Lung microvascular endothelial cell (primary cell): ENCODE measurements at regions not wholly inside any gene's neighbourhood (a gene's known extent, or its start where the extent isn't known, plus 50 kb on each side); places are given as distances from the start of the nearest gene placed in this dataset.

ENCODE experiments used
- DNase-seq, 2 donors: peaks; one replicate each; pipeline versions ENCODE4 v3.0.0 to v3.0.0-alpha.2; 2010; ENCODE audit warnings: low read depth in 2 of 2

DNA sequence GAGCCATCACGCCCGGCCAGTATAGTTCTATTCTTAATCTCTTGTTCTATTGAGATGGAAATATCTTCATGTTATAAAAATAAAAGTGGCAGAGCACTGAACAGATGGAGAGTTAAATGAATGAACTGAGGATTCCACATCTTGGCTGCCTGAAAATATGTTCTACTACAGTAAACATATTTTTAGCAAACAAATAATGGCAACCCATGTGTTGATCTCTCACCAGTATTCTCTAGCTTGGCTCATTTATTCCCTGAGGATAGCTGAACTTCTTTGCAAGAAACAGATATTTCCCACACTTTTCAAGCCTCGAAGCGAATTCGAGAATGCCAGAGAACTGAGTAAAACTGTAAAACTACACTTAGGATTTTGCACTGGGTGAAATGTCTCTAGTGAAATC lies 58.9 kb downstream of the DIRAS3 start:
- DNase-seq: no peak

DNA sequence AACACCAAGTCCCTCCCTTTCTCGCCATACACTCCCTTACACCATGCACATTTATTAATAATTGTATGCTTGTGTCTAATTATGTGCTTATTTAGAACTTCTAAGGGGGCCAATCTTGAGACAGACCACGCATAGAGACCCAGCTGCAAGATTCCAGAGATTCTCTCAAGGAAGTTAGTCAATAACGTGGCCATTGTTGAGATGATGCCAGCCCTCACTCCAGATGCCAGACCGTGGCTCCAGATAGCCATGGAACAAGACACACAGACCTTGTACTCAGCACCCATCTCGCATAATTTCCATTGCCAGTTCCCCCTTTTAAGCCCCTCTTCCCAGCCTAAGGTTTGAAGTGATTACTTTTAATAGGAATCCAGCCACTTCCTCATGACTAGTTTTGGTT lies 62.4 kb downstream of the DIRAS3 start:
- no peak for DNase-seq

DNA sequence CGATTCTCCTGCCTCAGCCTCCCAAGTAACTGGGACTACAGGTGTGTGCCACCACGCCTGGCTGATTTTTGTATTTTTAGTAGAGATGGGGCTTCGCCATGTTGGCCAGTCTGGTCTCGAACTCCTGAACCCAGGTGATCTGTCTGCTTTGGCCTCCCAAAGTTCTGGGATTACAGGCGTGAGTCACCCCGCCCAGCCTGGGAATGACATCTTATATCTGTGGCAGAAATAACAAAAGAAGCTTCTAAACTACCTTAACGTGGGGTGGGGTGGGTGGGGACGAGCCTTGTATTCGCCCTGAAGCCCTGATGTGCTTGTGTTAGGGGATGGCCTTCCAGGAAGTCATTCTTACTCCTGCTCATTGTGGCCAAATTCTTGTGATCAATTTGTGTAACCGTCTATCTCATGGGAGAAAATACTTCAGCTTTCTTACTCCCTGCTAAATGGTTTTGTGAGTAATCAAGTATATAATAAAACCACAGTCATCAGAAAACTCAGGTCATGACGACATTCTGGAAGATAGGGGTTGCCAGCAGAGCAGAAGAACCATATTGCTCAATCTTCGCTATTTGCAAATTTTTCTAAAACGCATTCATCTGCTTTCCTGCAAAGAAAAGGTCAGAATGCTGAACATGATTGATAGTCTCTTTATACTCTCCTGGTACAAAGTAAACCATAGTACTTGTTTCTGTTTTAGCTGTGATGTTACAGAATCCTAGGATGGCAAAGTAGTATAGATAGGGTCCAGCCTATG lies 63.2 kb downstream of the DIRAS3 start:
- DNase-seq: peak in 1 of 2 donors; percentile 14

DNA sequence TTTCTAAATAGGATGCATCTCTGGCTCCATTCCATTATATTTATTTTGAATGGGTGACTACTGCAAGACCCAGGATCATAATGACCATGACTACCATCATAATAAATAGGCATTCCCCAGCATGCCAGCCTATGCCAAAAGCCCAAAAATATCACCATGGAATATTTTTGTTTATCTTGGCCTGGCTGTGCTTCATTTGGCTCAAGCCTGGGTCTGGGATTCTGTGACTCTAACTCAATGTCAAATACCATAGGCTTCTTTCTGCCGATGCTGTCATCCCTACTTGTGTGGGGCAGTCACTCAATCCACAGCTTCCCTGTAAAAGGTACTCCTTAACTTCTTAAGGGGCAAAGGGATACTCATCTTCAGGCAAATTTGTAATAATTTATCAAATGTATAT lies 66.6 kb downstream of the DIRAS3 start:
- DNase-seq: peak in 1 of 2 donors; percentile 61

DNA sequence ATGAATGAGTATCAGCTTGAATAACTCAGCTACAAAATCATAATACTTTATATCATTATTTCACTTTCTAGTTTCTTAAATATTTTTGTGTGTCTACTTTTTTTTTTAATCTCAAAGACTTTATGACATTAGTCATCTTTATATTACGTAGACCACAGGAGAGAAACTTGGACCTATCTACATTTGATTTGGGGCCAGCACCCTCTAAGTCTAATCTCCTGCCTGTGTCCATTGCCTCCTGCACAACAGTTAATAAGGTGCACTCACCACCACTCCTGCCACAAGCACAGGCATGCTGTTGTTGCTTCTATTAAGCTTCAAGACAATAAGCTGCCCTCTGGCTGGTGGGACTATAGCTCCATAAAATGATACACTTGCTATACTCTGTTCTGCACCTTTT lies 70.4 kb downstream of the DIRAS3 start:
- DNase-seq: no peak

DNA sequence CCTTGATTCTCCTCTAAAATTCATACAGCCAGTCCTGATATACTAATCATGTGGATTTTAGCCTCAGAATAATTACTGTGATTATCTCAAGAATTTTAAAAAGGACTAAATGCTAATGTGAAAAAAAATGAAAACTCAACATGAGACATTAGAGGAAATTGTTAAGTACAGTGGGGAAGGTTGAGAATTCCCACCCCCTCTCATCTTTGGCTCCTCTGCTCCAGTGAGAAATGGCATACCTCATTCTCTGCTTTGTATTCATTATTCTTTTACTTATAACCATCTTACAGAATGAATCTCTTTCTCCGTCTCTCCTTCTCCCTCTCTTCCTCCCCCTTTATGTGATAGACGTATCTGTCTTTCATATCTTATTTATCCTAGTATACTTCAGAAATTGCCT lies 70.9 kb downstream of the DIRAS3 start:
- no peak for DNase-seq

DNA sequence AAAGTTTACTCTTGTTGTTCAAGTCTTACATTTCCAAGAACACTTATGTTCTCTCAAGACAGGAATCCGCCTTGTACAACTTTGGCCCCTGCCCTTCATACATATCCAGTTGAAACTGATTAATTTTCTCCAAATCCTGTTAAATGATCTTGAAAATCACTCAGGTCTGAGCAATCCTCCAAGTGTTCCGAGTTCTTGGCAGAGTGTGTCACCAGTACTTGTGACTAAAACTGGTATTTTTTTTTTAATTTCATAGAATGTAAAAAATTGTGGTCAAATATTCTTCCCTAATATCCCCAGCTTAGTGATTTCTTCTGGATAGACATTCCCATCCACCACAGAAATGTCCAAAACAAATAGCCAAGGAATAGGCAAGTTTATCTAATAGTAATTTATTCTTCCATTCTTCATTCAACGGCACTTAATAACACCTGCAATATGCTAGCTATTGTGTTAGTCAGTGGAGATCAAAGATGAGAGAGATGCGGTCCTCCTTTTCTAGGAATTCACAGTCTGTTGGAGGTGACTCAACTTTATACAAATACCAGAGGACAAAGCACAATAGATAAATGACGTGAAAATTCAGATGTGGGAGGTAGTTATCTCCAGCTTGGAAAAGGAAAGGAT lies 71.4 kb downstream of the DIRAS3 start:
- peak; percentile 25 to 70 for DNase-seq

DNA sequence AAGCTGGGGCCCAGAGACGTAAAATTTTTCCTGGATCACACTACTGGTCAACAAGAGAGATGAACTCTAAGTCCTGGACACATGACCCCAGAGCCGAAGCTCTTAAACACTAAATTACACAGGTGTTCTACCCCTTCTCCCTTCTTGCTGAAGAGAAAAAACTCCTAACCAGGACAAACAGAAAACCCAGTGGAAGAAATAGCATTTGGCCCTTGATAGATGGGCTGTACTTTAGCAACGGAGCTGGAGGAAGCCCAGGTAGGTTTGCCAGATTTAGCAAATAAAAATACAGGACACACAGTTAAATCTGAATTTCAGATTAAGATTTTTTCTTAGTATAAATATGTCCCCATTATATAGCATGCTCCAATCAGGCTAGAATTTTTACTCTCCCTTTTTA lies 72.7 kb downstream of the DIRAS3 start:
- no peak for DNase-seq

DNA sequence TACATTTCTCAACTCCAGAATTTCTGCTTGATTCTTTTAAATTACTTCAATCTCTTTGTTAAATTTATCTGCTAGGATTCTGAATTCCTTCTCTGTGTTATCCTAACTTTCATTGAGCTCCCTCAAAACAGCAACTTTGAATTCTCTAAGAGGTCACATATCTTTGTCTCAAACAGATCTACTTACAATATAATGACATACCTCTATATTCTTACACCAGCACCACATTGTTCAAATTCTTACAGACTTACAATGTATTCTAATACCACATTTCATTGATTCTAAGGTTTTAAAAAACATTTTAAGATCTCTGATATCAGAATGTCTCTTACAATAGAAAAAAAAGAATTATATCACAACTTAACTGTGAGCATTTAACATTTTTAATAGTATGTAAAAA lies 77.4 kb downstream of the DIRAS3 start:
- DNase-seq: no peak

DNA sequence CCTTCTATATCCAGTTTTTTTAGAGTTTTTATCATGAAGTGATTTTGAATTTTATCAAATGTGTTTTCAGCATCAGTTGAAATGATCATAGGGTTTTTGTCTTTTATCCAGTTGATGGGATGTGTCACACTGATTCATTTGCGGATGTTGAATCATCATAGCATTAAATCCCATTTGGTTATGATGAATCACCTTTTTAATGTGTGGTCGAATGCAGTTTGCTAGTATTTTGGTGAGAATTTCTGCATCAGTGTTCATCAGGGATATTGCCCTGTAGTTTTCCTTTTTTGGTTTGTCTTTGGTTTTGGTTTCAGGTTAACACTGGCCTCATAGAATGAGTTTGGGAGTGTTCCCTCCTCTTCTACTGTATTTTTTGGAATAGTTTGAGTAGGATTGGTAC lies 80.3 kb downstream of the DIRAS3 start:
- peak; percentile 26 to 88 for DNase-seq

DNA sequence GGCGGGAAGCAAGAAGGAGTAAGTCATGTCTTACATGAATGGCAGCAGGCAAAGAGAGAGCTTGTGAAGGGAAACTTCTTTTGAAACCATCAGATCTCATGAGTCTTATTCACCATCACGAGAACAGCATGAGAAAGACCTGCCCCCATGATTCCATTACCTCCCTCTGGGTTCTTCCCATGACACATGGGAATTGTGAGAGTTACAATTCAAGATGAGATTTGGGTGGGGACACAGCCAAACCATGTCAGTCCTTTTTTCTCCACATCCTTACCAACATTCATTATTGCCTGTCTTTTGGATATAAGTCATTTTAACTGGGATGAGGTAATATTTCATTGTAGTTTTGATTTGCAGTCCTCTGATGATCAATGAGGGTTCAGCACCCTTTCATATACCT lies 81.0 kb downstream of the DIRAS3 start:
- no peak for DNase-seq

DNA sequence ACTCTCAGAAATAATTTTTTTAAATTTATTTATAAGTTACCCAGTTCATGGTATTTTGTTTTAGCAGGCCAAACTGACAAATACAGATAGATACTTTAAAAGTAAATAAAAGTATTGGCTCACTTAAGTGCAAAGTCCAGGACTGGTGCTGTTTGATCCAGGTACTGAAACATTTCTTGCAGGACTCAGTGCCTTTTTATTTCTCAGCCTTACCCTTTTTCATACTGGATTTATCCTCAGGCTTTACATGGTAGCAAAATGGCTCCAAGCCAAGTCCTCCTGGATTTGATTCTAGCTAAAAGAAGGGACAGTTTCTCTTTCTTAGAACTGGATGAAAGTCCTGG lies 83.8 kb downstream of the DIRAS3 start:
- DNase-seq: no peak

DNA sequence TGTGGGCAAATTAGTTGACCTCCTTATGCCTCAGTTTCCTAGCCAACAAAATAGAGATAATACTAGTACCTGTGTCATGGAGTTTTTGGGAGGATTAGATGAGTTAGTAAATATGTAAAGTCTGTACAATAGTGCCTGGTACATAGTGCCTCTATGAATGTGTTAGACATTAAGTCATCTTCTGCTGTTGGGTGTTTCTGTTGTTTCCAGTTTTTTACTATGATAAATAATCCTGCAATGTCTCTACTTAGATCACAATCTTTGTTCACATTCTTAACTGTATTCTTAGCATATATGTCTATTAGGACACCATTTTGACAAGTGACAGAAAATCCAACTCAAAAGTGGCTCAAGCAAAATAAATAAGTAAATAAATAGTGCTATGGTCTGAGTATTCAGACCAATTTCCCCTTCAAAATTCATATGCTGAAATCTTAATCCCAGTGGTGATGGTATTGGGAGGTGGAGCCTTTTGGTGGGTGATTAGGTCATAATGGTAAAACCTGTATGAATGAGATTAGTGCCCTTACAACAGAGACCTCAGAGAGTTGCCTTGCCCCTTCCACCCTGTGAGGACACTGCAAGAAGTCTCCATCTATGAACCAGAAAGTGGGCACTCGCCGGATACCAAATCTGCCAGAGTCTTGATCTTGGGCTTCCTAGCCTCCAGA lies 84.3 kb downstream of the DIRAS3 start:
- no peak for DNase-seq

DNA sequence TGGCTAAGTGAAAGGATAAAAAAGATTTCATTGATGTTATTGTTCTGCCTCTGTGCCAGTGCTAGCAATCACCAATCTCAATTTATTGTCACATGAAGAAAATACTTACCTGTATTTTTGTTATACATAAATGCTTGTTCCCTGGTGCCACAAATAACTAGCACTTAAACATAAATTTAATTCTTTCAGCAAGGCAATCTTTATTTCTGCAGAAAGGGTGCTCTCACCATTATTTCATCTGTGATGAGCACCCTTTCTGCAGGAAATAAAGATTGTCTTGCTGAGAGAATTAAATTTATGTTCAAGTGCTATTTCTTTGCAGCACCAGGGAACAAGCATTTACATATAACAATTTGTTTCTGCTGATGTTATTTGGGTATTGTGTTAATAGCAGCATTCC lies 87.2 kb downstream of the DIRAS3 start:
- no peak for DNase-seq

DNA sequence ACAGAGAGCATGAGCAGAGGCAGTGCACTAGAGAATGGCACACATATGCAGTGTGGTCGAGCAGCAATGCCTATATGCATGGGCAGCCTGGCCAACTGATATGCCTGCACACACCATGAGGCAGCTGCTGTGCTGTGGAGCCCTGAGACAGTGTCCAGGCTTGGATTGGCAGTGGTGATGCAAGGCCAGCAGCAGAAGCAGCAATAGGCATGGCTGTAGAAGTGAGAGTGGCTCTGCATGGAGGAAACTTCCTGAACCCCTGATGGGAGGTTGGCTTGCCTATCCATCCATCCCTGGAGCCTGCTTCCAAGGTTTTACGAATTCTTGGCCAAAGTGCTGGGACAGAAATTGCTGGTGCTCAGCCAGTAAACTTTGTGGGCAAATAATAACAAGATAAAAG lies 89.7 kb downstream of the DIRAS3 start:
- DNase-seq: no peak

DNA sequence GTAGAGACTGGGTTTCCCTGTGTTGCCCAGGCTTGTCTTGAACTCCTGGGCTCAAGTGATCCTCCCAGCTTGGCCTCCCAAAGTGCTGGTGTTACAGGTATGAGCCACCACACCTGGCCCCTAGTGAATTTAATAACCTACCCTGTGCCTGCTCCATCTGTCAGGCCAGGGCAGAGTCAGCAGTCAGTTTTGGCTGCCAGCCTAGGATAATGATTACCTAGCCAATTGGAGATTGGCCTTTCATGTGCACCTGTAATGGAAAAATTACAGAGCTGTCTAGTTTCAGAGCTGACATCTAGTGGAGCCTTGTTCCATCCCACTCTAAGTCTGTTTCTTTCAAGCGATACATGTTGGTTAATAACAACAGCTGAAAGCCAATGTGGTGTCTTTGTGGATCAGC lies 92.0 kb downstream of the DIRAS3 start:
- DNase-seq: no peak

DNA sequence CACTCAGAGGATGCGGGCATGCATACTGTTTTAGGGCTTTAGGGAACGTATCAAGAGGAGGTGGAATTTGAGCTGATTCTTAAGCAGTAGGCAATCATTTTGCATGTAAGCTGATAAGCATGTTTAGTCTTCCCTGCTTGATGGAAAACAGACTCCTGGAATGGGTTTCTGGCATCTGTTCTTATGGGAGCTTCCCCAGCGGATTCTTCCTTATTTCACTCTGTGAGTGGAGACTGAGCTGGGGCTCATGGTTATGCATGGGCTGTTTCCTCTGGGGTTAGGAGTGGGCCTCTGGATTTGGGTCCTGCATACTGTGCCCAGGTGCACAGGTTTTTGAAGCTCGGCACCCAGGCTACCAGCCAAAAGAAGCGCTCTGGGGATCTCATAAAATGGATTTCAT lies 93.4 kb downstream of the DIRAS3 start:
- no peak for DNase-seq

DNA sequence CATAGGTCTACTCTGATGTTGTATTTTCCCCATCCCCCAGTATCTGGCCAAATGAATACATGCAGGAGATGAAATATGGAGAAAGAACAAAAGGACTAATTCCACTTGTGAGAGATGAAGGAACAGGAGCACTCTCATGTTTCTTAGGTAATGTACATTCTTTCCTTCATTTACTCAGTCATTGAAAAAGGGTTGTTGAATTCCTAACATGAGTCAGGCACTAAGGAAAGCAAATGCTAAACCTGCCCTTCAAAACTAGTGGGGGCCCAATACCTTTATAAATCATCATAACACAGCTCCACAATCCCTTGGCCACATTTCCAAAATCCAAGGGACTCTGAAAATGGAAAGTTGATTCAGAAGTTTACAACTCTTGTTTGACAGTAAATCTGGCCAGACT lies 94.3 kb downstream of the DIRAS3 start:
- DNase-seq: no peak

DNA sequence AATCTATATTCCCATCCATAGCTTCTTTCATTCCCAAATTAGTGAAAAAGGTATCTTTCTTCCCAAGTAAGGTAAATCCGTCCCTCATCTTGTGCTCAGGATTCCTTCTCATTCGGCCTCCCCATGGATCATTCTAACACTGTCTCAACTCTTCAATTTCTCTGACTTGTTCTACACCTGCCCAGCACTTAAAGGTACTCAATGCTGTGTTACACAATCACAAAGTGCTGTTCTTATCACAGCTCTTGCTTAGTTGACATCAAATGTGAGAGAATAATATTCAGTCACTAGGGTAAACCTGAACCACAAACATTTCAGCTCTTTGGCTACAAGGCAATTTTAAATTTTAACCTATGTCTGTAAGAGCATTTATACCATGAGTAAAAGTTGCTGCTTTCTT lies 94.8 kb downstream of the DIRAS3 start:
- DNase-seq: no peak

DNA sequence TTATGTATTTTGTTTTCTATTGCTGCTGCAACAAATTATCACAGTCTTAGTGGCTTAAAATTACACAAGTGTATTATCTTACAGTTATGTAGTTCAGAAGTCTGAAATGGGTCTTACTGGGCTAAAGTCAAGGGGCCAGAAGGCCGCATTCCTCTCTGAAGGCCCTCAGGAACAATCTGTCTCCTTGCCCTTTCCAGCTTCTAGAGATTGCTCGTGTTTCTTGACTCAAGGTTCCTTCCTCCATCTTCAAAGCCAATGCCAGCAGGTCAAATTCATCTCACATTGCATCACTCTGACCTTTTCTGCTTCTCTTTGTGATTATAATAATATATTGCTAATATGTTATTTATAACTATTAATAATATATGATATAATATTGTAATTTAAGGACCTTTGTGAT lies 97.1 kb downstream of the DIRAS3 start:
- DNase-seq: peak in 1 of 2 donors; percentile 79

DNA sequence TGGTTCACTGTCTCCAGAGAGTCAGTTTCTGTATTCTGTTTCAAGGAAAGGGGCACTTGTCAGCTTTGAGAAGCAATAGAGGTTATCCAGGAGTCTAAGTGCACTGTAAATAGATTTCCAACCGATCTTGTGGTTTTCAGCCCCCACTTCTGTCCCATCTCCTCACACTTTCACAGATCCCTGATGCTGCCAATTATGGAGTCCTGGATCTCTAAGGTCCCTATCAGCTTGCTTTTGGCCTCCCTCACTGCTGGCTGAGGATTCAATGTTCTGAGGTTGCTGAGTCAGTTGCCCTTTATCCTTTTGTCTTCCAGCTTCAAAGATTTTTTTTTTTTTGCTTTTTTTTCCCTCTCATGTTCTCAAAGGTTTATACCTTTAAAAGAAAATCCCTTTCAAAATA lies 98.4 kb downstream of the DIRAS3 start:
- peak in 1 of 2 donors; percentile 54 for DNase-seq

DNA sequence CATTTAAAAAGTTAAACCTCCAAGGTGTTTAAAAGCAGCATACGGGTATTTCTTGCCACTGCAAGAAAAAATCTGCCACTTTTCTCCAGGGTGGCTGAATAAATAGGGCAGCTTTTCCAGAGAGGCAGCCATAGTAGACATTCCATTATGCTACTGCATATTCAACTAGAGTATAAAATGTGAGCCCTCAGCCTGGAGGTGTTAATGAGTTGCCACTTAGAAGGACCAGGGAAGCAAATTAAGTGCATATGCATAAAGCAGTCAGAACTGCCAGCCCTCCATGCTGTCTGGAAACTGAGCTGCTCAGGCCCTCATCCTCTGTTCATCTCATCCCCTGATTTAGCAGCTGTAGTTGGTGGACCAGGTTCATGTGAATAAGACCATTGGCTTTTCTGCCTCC lies 99.4 kb downstream of the DIRAS3 start:
- no peak for DNase-seq
